Retinal pigment epithelial cell (primary cell): ENCODE measurements at regions not wholly inside any gene's neighbourhood (a gene's known extent, or its start where the extent isn't known, plus 50 kb on each side); places are given as distances from the start of the nearest gene placed in this dataset.

Experiments
- DNase-seq: peaks from one replicate; pipeline ENCODE4 v3.0.0-alpha.2; 2010; ENCODE audit warnings: low read depth
- H3K4me3 ChIP-seq: 2 replicates; pipeline ENCODE4 v1.5.1; 2011; ENCODE audit warnings: mild to moderate bottlenecking, low read length, control low read depth, moderate library complexity
- TF ChIP-seq, protein P1 (sequence below): conservative IDR thresholded peaks from 2 replicates; pipeline ENCODE4 v1.5.1; 2011; ENCODE audit warnings: low read depth, low read length, control low read depth, inconsistent platforms

DNA sequence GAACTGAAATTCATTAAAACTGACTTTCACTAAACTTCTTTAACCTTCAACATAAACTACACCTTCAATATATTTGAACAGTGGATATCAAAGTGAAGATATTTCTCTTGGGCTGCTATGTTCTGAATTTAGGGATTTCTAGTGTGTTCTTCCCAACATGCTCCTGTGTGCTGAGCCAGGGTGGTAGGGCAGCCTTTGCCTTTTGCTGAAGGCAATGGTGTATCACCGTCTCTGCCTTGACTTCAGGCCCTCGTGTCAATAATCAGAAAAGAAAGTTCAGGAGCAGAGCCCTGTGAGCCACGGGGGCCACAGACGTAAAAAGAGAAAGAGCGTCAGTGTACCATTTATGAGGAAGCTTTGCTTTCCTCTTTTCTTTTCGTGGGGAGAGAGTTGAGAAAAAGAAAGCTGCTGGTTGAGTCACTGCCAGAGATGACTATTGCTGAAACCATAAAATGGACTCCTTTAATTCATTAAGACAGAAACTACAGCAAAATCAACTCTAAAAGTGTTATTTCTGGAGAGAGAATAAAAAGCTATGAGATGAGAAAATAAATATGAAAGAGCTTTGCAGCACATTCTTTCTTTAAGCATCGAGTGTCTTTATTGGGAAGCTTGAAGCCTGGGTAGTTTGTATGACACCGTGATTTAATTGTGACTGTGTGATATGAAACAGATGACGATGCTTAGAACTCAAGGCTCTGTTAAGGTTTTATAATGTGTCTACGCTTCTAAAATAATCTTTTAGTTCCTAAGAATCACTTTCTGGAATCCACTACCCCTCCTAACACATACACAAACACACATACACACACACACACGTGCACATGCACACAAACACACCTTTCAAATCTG is 271.8 kb upstream of the MTNR1B start:
- H3K4me3 ChIP-seq, result no peak overlapping the region
- TF ChIP-seq, protein P1, sequence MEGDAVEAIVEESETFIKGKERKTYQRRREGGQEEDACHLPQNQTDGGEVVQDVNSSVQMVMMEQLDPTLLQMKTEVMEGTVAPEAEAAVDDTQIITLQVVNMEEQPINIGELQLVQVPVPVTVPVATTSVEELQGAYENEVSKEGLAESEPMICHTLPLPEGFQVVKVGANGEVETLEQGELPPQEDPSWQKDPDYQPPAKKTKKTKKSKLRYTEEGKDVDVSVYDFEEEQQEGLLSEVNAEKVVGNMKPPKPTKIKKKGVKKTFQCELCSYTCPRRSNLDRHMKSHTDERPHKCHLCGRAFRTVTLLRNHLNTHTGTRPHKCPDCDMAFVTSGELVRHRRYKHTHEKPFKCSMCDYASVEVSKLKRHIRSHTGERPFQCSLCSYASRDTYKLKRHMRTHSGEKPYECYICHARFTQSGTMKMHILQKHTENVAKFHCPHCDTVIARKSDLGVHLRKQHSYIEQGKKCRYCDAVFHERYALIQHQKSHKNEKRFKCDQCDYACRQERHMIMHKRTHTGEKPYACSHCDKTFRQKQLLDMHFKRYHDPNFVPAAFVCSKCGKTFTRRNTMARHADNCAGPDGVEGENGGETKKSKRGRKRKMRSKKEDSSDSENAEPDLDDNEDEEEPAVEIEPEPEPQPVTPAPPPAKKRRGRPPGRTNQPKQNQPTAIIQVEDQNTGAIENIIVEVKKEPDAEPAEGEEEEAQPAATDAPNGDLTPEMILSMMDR, result no peak
- DNase-seq, result no peak

DNA sequence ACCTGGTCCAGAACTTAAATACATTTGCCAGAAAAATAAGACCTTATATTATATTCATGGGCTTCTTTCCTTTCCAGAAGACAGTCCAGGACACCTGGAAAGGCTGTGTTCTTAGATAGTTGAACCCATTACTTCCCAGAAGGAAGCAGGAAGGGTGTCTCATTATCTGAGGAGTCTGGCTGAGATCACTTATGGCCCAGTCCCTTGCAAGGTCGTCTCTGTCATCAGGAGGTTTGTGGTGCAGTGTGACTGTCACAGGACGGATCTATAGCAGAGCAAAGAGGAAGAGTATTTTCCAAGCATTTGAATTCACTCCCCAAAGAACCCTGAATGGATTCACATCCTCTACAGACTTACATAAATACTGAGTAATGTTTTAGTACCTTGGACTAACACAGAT is 270.7 kb upstream of the MTNR1B start:
- DNase-seq, result no peak
- TF ChIP-seq, protein P1, result no peak
- no peak overlapping the region for H3K4me3 ChIP-seq

DNA sequence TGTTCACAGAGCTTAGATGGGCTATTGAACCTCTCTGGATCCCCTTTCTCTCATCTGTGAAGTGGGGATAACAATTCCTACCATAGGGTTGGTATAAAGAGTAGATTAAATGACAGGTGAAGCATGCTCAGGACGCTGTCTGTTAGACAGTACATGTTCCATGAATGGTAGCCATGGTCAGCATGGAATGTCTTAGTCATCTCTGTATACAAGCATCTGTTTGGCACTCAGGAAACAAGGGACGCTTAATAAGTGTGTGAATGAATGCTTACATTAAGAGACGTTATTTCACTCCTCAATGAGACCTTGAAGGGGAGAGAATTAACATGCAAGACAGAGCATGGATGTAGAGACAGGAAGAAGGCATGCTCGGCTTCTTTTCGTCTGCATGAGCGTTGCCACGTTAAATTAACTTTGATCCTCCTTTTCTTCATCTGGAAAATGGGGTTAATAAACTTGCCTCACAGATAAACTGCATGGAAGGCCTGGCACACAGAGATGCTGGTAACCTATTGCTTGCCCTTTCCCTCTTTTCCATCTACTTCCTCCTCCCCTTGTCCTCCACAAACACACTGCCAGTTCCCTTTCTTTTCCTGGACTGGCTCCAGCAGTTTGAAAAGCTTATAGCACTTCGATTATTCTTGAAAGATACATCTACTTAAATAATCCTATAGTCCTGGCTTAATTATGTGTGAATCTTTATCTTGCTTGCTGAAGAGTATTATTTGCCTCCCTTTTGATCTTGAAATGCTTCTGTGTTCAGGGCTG is 267.2 kb upstream of the MTNR1B start:
- H3K4me3 ChIP-seq, result no peak overlapping the region
- no peak for DNase-seq
- TF ChIP-seq, protein P1, result no peak

DNA sequence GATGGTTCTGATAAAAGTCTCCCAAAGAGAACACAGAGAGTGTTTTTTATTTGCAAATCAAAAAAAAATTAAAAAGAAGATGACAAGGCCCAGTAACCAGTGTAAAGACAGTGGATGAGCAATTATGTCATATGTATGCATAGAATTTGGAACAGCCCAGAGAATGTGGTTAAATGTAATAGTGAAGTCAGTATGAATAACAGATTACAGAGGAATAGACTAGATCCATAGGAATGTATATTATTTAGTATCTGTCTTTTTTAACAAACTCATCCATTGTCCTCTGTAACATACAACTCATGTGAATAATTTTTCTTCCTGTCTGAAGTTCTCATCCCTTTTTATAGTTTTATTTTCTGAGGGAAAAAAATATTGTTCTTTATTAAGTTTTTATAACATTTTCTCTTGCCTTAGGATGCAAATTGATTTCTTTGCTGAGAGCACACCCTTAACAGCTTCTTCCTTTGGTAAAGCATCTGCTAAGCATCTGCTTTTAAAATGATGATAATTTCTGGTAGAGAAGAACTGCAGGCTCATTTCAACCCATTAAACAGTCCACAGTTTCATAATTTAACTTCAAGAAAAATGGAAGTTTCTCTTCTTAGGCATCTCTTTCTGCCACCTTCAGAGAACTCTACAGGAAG is 266.5 kb upstream of the MTNR1B start:
- TF ChIP-seq, protein P1, result no peak
- no peak overlapping the region for H3K4me3 ChIP-seq
- DNase-seq, result no peak

DNA sequence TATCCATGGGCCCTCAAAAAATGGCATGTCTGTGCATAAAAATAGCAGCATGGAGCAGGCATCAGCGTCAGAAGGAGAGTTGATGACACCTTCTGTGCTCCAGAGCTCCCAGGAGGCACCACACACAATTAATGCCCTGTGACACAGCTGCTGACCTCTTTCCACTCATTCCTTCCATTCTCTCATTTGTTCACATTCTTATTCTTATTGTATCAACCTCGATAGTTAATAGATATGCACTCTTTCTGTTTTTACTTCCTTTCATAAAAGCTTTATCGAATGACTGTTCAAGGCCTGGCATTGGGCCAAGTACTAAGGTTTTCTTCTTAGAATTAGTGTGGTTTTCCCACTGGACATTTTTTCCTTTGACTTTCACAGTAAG is 266.0 kb upstream of the MTNR1B start:
- no peak for DNase-seq
- H3K4me3 ChIP-seq, result no peak overlapping the region
- TF ChIP-seq, protein P1, result no peak

DNA sequence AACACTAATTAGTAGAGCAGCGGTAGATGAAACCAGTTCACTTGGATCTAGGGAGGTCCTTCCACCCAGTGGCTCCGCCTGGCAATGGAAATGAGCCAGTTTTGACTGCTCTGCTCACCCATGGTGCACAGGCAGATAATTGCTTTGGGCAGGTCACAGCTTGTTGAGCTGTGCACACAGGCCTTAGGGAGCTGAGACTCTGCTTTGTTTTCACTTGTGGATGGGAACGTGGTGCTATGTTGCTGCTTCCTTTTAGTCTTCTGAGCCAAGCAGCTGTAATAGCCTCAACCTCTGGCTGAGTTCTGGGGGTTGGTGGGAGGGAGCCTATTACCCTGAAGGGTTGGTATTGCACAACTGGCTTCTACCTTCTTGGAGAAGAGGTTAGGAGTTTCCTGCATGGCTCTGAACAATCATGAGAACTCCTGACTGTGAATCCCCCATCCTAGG is 262.3 kb upstream of the MTNR1B start:
- TF ChIP-seq, protein P1, result no peak
- DNase-seq, result no peak
- no peak overlapping the region for H3K4me3 ChIP-seq
